Renal cortical epithelial cell (primary cell): ENCODE measurements at regions not wholly inside any gene's neighbourhood (a gene's known extent, or its start where the extent isn't known, plus 50 kb on each side); places are given as distances from the start of the nearest gene placed in this dataset.
"Not testable (repeated sequence)": the region's sequence is repeated elsewhere in the genome, so short reads cannot be mapped to it uniquely, and the experiment has no call there.

Experiments used
- DNase-seq: peaks from one replicate; pipeline ENCODE4 v3.0.0-alpha.2; 2011; ENCODE audit warnings: low read depth

DNA sequence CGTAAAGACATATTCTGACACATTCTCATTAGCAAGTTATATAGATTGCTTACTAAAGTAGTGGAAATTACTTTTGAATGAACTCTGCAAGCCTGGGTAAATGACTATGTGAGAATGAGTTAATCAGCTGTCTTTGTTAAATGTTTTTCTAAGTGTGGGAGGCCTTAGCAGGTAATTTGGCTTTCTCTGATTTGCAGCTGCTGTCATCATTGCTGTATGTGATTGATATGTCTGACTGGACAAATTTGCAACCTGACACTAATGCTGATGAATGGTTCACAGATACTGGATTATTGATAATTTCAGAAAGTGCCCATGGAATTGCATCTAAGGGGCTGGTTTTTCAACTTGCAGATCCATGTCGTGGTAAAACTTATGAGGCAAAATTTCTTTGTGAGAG, 372.2 kb upstream of the SGO1 start:
- DNase-seq, result no peak

DNA sequence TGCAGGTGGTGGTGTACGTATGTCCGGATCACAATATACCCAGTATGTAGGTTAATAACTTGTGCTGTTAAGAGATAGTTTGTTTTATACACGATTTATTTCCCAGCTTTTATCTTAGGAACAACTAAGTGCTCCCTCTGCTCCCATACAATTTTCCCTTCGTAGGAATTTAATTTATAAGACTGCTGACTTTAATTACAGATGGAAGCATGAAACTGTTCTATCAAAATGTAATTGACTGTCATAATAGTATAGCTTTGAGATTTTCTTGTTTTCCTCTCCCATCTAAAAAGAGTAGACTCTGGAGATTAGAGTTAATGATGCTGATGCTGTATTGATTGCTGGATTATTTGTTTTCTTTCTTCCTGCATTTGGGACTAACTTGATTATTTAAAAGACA, 370.7 kb upstream of the SGO1 start:
- no peak for DNase-seq

DNA sequence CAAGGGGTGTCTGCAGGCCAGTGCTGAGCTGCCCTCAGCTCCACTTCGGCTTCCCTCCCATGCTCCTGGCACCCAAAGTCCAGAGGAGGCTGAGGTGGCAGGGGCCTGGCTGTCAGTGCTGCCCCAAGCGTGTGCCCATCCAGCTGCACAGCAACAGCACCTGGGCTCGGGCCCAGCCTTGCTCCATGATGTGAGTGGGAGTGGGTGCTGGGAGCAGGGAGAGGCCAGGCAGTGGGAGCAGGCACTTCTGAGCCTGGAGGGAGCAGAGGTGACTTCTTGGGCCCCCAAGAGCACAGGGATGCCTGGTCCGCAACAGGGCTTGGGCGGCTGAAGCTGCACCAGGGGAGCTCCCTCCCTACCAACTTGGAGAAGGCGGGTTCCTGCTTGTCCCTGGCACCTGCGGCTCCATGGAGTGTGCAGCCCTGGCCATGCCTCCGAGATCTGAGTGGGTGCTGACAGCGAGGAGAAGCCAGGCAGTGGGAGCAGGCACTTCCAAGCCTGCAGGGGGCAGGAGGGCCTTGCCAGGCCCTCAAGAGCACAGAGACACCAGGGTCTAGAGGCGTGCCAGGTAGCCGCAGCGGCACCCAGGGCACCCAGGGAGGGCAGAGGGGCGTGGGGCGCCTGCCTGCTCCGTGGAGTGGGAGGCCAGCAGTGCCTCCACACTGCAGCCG, 366.7 kb upstream of the SGO1 start:
- DNase-seq, result no peak

DNA sequence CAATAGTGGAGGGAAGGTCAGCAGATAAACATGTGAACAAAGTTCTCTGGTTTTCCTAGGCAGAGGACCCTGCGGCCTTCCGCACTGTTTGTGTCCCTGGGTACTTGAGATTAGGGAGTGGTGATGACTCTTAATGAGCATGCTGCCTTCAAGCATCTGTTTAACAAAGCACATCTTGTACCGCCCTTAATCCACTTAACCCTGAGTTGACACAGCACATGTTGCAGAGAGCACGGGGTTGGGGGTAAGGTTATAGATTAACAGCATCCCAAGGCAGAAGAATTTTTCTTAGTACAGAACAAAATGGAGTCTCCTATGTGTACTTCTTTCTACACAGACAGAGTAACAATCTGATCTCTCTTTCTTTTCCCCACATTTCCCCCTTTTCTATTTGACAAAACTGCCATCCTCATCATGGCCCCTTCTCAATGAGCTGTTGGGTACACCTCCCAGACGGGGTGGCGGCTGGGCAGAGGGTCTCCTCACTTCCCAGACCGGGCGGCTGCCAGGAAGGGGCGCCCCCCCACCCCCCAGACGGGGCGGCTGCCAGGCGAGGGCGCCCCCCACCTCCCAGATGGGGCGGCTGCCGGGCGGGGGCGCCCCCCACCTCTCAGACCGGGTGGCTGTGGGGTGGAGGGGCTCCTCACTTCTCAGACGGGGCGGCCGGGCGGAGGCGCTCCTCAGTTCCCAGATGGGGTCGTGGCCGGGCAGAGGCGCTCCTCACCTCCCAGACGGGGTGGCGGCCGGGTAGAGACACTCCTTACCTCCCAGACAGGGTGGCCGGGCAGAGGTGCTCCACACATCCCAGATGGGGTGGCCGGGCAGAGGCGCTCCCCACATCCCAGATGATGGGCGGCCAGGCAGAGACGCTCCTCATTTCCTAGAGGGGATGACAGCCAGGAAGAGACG, 361.6 kb upstream of the SGO1 start:
- not testable (repeated sequence) for DNase-seq

DNA sequence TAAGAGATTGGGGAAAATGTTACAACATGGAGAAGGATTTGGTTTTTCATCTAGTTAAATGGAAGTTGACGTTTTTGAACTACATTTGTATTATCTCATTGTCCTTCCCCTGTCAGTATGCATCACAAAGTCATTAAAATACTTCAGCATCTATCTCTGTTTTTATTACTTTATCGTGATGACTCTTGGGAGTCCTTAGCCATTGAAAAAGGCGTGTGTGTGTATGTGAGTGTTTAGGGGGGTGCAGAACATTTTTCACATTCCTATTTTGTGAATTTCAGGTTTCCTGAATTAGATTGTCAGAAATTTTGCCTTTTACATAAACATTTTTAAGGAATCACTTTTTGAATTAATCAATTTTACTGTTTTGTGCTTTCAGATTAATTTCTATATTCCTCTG, 360.6 kb upstream of the SGO1 start:
- DNase-seq, result no peak

DNA sequence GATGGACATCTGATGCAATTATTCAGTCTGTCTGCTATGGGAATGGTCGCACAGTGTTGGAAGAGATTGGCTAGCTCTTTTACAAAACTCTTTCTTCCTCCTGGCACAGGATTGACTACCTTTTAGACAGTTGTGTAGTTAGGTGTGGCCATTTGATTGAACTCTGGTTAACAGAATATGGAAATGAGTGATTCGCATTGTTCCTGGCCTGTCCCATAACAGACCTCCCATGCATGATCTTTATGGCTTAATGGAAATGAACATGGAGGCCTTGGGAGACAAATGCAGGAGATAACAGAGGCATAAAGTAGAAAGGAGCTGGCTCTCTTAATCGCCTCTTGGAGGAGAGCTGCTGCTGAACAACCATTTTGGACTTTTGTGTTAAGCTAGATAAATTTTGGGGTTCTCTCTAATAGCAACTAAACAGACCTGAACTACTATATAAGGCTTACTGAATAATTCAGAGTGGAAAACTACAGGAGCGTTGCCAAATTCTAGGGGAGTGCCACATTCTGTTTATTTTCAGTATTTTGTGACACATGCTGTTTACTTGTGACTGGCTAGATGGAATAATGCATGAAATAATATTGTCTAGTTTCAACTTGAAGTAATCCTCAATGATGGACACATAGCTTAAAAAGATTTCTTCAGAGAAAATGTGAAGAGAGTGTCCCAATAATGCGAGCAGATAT, 357.7 kb upstream of the SGO1 start:
- no peak for DNase-seq

DNA sequence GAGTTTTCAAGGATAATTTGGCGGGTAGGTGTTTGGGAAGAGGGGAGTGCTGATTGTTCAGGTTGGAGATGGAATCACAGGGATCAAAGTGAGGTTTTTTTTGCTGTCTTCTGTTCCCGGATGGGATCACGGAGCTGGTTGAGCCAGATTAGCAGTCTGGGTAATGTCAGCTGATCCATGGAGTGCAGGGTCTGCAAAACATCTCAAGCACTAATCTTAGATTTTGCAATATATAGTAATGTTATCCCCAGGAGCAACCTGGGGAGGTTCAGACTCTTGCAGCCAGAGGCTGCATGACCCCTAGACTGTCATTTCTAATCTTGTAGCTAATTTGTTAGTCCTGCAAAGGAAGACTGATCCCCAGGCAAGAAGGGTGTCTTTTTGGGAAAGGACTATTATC, 354.1 kb upstream of the SGO1 start:
- no peak for DNase-seq

DNA sequence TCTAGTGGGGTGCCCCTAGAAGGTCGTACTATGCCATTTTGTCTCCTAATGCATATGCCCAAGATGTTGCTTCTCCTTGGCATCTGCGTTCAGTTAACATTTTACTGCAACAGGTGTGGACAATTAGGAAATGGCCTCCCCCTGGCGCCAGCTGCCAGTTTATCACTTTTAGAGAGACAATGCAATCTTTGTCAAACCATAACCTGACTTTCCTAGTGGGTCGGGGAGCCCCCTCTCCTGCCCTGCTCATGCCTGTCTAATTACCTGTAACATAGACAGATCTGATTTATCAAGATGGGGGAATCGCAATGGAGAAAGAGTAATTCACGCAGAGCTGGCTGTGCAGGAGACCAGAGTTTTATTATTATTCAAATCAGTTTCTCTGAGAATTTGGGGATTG, 353.7 kb upstream of the SGO1 start:
- DNase-seq, result no peak

DNA sequence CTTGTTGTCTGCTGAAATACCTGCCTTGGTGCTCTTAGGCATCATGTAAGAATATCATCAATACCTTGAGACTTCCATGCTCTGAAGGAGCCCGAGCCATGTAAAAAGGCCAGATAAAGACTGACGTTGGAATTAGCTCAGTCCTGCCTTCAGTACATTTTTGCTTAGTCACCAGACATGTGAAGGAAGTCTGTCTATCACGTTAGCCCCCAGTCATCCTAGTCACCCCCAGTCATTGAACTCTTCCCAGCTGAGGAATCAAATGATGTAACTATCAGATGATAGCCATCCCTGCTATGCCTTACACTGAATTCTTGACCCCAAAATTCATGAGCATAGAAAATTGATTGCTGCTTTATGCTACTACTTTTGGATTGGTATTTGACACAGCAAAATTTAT, 351.2 kb upstream of the SGO1 start:
- DNase-seq, result no peak

DNA sequence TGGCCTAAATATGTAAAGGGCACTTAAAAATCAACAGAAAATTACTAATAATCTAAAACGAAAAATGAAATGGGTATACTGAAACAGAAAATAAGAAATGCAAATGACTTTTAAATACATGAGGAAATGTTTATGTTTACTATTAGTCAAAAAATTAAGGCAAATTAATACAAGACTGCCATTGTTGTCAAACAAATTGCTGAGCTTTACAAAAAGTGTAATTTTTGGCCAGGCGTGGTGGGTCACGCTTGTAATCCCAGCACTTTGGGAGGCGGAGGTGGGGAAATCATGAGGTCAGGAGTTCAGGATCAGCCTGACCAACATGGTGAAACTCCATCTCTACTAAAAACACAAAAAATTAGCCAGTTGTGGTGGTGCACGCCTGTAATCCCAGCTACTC, 343.9 kb upstream of the SGO1 start:
- no peak for DNase-seq

DNA sequence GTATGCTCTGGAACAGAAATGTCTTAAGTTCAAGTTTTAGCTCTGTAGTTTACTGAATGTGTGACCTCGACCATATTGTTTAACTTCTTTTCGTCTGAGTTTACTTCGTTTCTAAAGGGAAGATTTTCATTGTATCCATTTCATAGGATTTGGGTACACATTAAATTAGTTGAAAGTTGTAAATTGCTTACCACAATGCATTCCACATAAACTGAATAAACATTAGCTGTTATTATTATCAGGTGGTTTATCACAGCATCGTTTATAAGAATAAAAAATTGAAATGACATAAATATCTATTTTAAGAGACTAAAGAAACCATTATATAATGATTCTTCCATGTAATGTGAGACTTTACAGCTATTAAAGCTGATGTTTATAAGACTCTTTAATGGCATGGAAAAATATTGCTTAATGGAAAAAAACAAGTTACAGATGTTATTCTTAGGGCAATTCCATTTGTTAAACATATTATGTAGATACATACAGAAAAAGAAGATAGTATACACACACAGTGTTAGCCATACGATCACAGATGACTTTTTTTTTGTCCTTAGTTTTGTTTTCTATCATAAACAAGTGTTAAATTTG, 342.3 kb upstream of the SGO1 start:
- no peak for DNase-seq

DNA sequence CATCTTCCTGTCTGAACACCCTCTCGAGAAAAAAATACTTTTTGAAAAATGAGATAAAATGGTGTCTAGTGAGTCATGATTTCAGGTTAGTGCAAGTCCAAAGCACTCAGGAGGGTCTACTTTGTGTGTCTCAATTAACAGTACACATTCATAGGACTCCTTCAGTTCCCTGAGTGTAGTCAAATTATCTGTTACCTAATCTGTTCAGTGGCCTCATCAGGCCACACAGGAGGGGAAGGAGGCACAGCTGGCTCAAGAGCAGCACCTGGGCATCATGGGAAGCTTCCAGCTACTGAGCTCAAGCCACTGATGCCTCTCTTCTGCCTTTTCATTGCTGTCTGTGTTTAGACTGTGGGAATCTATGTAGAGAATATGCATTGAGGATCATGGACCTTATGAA, 341.4 kb upstream of the SGO1 start:
- no peak for DNase-seq

DNA sequence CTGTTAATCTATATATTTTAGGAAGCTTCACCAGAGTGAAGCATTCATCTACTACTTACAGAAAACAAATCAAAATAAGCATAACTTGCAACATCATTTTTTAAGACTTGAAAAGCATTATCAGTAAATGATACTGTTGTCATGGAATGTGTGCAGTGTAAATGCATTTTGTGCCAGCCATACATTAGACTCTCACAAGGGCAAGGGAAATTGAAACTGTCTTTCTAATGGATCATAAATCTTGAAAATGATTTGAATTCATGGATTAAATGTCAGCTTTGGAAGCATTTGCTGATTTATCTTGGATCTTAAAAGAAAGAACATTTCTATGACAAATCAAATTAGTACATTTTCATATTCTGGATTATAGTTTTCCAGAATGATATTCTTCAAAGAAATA, 338.3 kb upstream of the SGO1 start:
- DNase-seq, result no peak

DNA sequence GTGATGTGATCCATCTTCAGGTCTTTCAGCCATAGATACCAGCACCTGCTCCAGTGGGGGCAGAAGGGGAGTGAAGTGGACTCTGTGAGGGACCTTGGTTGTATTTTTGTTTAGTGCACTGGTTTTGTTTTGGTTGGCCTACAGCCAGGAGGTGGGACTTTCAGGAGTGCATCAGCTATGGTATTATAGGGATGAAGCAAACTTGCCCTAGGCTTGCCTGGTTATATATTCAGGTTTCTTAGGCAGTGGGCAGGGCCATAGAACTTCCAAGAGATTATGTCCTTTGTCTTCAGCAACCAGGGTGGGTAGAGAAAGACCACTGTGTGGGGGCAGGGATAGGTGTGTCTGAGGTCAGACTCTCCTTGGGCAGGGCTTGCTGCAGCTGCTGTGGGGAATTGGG, 337.3 kb upstream of the SGO1 start:
- peak; percentile 10 for DNase-seq

DNA sequence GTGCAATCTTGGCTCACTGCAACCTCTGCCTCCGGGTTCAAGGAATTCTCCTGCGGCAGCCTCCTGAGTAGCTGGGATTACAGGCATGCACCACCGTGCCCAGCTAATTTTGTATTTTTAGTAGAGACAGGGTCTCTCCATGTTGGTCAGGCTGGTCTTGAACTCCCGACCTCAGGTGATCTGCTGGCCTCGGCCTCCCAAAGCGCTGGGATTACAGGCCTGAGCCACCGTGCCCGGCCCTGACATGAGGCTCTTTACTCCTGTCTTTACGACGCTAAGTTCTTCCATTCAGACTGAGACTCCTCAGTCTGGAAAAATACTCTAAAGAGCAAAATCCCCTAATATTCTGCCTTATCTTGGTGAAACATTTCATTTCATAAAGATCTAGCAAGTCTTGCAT, 331.3 kb upstream of the SGO1 start:
- DNase-seq, result not testable (repeated sequence)

DNA sequence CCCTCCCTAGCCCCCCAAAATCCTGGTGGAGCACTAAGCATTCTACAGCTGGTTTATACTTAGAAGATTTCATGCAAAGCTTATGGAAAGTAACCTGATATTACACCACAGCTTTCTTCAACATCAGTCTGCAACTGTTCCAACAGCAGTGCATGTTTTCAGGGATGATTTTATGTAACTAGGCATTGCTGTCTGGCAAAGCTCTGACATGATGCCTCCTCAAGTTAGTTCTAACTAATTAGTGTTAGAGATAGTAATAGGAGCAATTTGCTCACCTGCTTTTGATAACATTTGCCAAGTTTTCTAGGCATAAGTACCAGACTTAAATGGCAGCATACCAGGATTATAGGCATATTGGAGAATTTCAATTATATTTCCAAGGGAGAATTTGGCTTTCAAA, 330.3 kb upstream of the SGO1 start:
- no peak for DNase-seq

DNA sequence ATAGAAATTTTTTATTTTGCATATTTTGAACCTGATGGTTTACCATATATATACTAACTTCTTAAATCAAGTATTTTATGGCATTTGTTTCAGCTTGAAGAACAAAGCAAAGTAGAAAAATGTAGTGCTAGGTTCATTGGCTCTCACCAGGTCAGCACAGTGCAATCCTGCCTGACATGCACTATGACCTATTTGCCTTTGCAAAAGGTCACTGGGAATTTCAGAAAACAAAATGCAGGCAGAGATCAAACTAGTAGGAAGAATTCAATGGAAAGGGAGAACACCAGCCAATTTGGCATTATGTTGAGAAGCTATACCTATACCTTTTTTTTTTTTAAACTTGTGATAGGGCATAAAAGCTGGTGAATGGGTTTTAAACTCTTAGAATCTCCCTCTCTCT, 329.8 kb upstream of the SGO1 start:
- DNase-seq, result no peak

DNA sequence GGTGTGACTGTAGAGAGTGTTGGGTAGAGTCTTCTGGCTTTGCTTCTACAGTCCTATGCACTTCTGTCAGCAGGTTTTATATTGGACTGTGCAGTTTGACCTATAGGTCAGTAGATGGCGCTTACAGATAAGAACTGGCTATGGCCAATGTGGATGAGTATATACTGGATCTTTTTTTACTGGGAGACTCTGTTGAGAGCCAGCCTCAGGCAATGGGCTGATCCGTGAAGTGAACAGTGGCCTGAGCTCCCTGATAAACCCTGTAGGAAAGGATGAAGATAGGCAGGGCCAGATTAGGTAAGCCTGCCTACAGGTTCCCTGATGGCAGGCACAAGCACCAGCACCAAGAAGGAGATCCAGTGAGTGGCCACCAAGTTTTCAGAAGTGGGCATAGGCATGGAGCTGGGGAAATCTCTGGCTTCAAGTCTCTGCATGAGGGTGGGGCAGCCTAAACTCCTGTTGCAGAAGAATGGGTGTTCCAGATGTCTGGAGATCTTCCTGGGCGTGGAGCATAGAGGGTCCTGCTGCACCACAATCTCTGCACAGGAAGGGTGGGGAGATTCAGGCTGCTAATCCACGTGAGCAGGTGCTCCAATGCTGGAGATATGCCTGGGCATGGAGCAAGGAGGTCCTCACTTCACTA, 326.0 kb upstream of the SGO1 start:
- peak; percentile 63 for DNase-seq

DNA sequence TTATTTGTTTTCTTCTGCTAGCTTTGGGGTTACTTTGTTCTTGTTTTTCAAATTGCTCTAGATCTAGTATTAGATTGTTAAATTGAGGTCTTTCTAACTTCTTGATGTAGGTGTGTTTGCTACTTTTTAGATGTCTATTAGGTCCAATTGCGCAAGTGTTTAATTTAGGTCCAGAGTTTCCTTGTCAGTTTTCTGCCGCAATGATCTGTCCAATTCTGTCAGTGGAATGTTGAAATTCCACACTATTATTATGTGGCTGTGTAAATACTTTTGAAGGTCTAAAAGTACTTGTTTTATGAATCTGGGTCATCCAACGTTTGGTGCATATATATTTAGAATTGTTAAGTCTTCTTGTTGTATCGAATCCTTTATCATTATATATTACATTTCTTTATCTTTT, 324.4 kb upstream of the SGO1 start:
- DNase-seq, result no peak

DNA sequence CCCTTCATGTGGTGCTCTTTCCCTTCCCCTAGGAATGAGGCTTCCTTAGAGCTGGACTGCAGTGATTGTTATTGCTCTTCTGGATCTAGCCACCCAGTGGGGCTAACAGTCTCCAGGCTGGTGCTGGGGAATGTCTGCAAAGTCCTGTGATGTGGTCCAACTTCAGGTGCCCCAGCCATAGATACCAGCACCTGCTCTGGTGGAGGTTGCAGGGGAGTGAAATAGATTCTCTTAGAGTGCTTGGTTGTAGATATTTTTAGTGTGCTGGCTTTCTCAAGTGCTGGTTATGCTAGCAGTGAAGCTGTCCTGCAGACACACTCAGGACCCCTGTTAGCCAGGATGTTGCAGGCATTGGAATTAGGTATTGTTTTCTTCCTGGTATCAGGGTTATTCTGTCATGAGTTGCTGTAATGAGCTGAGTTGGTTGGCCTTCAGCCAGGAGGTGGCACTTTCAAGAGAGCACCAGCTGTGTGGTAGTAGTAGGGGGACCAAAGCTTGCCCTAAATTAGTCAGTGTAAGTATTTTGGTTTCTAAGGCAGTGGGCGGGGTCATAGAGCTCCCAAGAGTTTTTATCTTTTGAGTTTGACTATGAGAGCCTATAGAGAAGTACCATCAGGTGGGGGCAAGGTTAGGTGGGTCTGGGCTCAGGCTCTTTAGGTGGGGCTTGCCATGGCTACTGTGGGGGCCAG, 317.5 kb upstream of the SGO1 start:
- DNase-seq, result peak; percentile 6

DNA sequence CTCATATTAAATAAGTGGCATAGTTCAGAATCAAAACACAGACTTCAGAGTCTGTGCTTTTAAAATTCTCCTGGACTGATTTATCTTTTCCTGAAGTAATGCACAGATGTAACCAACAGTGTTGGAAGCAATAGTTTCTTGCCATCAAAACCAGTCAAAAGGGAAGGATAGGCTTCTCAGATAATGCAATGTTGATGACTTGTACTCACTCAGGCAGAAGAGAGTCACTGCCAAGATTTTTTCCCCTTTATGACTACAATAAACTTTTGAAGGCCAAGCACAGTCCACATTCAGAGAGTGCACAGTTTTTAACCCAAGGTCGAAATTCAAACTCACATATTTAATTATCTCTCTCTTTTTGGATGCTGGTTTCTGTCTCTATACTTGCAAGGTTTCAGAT, 305.0 kb upstream of the SGO1 start:
- no peak for DNase-seq
